ENCODE measurements at regions not wholly inside any gene's neighbourhood (a gene's known extent, or its start where the extent isn't known, plus 50 kb on each side); places are given as distances from the start of the nearest gene placed in this dataset.

- TF ChIP-seq EZH2 (optimal IDR thresholded peaks at IDR 0.05; ENCODE audit: low read depth, low read length) (no peak), CTCF (IDR thresholded peaks at IDR 0.05; ENCODE audit: low read length) (no peak), EZH2phosphoT487 (IDR thresholded peaks at IDR 0.05; ENCODE audit: low read length) (no peak)
These were observed 60.4 kb upstream of the WNT4 start for GRCh38 chr1:22203335-22203734.

All from MM.1S (cell line).